H9 (cell line): ENCODE measurements at regions not wholly inside any gene's neighbourhood (a gene's known extent, or its start where the extent isn't known, plus 50 kb on each side); places are given as distances from the start of the nearest gene placed in this dataset.

Experiments
- DNase-seq: peaks from one replicate; pipeline ENCODE4 v3.0.0-alpha.2; 2017
- H2AFZ ChIP-seq: one replicate; pipeline ENCODE4 v1.6.1; 2013; ENCODE audit warnings: mild to moderate bottlenecking, low read length, control low read depth, moderate library complexity
- H2AK5ac ChIP-seq: 2 replicates; pipeline ENCODE4 v1.6.1; 2013; ENCODE audit warnings: low read length, control low read depth, mixed read lengths; ENCODE audit not compliant: insufficient read length
- H2BK120ac ChIP-seq: one replicate; pipeline ENCODE4 v1.6.1; 2013; ENCODE audit warnings: low read depth, mild to moderate bottlenecking, low read length, control low read depth, inconsistent platforms; ENCODE audit not compliant: poor library complexity, severe bottlenecking
- H2BK12ac ChIP-seq: 2 replicates; pipeline ENCODE4 v1.6.1; 2013; ENCODE audit warnings: low read length, control low read depth, mixed read lengths, low read depth; ENCODE audit not compliant: insufficient read length
- H2BK15ac ChIP-seq: 2 replicates; pipeline ENCODE4 v1.6.1; 2013; ENCODE audit warnings: low read depth, low read length, control low read depth
- H2BK20ac ChIP-seq: one replicate; pipeline ENCODE4 v1.6.1; 2013; ENCODE audit warnings: low read depth, mild to moderate bottlenecking, low read length, control low read depth, inconsistent platforms; ENCODE audit not compliant: poor library complexity, severe bottlenecking
- H2BK5ac ChIP-seq: 2 replicates; pipeline ENCODE4 v1.6.1; 2013; ENCODE audit warnings: low read length, control low read depth, mixed read lengths; ENCODE audit not compliant: insufficient read length
- H3K14ac ChIP-seq: 2 replicates; pipeline ENCODE4 v1.6.1; 2013; ENCODE audit warnings: low read length, control low read depth; ENCODE audit not compliant: insufficient read depth
- H3K18ac ChIP-seq: 2 replicates; pipeline ENCODE4 v1.6.1; 2013; ENCODE audit warnings: low read depth, mild to moderate bottlenecking, mixed read lengths, low read length, control low read depth; ENCODE audit not compliant: insufficient read length
- H3K23ac ChIP-seq: 2 replicates; pipeline ENCODE4 v1.6.1; 2013; ENCODE audit warnings: low read length, control low read depth, mixed read lengths, low read depth; ENCODE audit not compliant: insufficient read length
- H3K23me2 ChIP-seq: 2 replicates; pipeline ENCODE4 v1.6.1; 2013; ENCODE audit warnings: low read depth, mild to moderate bottlenecking, mixed read lengths, low read length, control low read depth; ENCODE audit not compliant: insufficient read length, poor library complexity, severe bottlenecking
- H3K27ac ChIP-seq: 2 replicates; pipeline ENCODE4 v1.5.1; 2013; ENCODE audit warnings: low read length, control low read depth, mixed read lengths, low read depth; ENCODE audit not compliant: insufficient read length
- H3K27me3 ChIP-seq: 2 replicates; pipeline ENCODE4 v1.6.1; 2013; ENCODE audit warnings: low read length, control low read depth, inconsistent platforms; ENCODE audit not compliant: insufficient read depth
- H3K4ac ChIP-seq: 2 replicates; pipeline ENCODE4 v1.6.1; 2013; ENCODE audit warnings: low read depth, mild to moderate bottlenecking, control low read depth, inconsistent platforms, low read length, moderate library complexity
- H3K4me1 ChIP-seq: 2 replicates; pipeline ENCODE4 v1.6.1; 2013; ENCODE audit warnings: low read length, control low read depth, inconsistent platforms; ENCODE audit not compliant: insufficient read depth
- H3K4me2 ChIP-seq: 2 replicates; pipeline ENCODE4 v1.6.1; 2013; ENCODE audit warnings: low read length, control low read depth, mixed read lengths; ENCODE audit not compliant: insufficient read length, insufficient read depth
- H3K56ac ChIP-seq: 2 replicates; pipeline ENCODE4 v1.6.1; 2013; ENCODE audit warnings: low read depth, mild to moderate bottlenecking, mixed read lengths, low read length, control low read depth; ENCODE audit not compliant: insufficient read length
- H3K79me1 ChIP-seq: 2 replicates; pipeline ENCODE4 v1.6.1; 2013; ENCODE audit warnings: low read depth, mild to moderate bottlenecking, moderate library complexity, low read length, control low read depth, inconsistent platforms; ENCODE audit not compliant: insufficient read depth, poor library complexity, severe bottlenecking
- H3K79me2 ChIP-seq: 2 replicates; pipeline ENCODE4 v1.6.1; 2013; ENCODE audit warnings: low read length, control low read depth, inconsistent platforms; ENCODE audit not compliant: insufficient read depth
- H3K9ac ChIP-seq: 2 replicates; pipeline ENCODE4 v1.6.1; 2013; ENCODE audit warnings: low read length, control low read depth, mixed read lengths; ENCODE audit not compliant: insufficient read length; ENCODE audit errors: extremely low read depth
- H3K9me3 ChIP-seq: one replicate; pipeline ENCODE4 v1.6.1; 2013; ENCODE audit warnings: low read depth, low read length, inconsistent platforms; ENCODE audit not compliant: control insufficient read depth
- H3T11ph ChIP-seq: one replicate; pipeline ENCODE4 v1.6.1; 2013; ENCODE audit warnings: mild to moderate bottlenecking, low read length, control low read depth, inconsistent platforms
- H4K20me1 ChIP-seq: one replicate; pipeline ENCODE4 v1.6.1; 2013; ENCODE audit not compliant: control insufficient read depth, insufficient read length, insufficient read depth
- H4K5ac ChIP-seq: 2 replicates; pipeline ENCODE4 v1.6.1; 2013; ENCODE audit warnings: low read depth, mild to moderate bottlenecking, mixed read lengths, low read length, control low read depth; ENCODE audit not compliant: insufficient read length
- H4K8ac ChIP-seq: replicated peaks from 2 replicates; pipeline ENCODE4 v1.6.1; 2013; ENCODE audit warnings: low read length, control low read depth, mixed read lengths, low read depth; ENCODE audit not compliant: insufficient read length
- H4K91ac ChIP-seq: 2 replicates; pipeline ENCODE4 v1.6.1; 2013; ENCODE audit warnings: low read depth, mild to moderate bottlenecking, moderate library complexity, mixed read lengths, low read length, control low read depth; ENCODE audit not compliant: insufficient read length
- H3K27ac Mint-ChIP-seq, 3 experiments: 2 replicates in 2 of 3; 3 replicates in 1 of 3; pipeline ENCODE4 v1.8.0; 2020 to 2021; ENCODE audit warnings: mixed read lengths in 3 of 3, mild to moderate bottlenecking in 1 of 3, moderate library complexity in 1 of 3
- H3K27me3 Mint-ChIP-seq: 2 replicates; pipeline ENCODE4 v1.8.0; 2021; ENCODE audit warnings: low read depth, mild to moderate bottlenecking, moderate library complexity, mixed read lengths
- H3K36me3 Mint-ChIP-seq, 3 experiments: 2 replicates in 2 of 3; 3 replicates in 1 of 3; pipeline ENCODE4 v1.8.0; 2020 to 2021; ENCODE audit warnings: low read depth in 3 of 3, mixed read lengths in 3 of 3; ENCODE audit not compliant: insufficient read depth in 1 of 3
- H3K4me1 Mint-ChIP-seq, 2 experiments: 2 replicates each; pipeline ENCODE4 v1.8.0; 2020; ENCODE audit warnings: mixed read lengths in 2 of 2
- H3K4me3 Mint-ChIP-seq, 2 experiments: 2 replicates in 1 of 2; 3 replicates in 1 of 2; pipeline ENCODE4 v1.8.0; 2020 to 2021; ENCODE audit warnings: mild to moderate bottlenecking in 2 of 2, mixed read lengths in 2 of 2, moderate library complexity in 1 of 2
- H3K9me3 Mint-ChIP-seq, 2 experiments: 2 replicates in 1 of 2; 3 replicates in 1 of 2; pipeline ENCODE4 v1.8.0; 2020; ENCODE audit warnings: mild to moderate bottlenecking in 2 of 2, mixed read lengths in 2 of 2, moderate library complexity in 1 of 2
- CTCF ChIP-seq: fragments of 200-600 bp; sonication (generic); conservative IDR thresholded peaks from 3 replicates; pipeline ENCODE4 v1.8.0; 2021; ENCODE audit warnings: antibody characterized with exemption, mild to moderate bottlenecking
- WGBS: extraction: QIAGEN DNeasy Blood & Tissue Kit; methylation state at CpG from one replicate; pipeline ENCODE4 v1.1.7; 2013; ENCODE audit warnings: missing lambda C conversion rate, low lambda C conversion rate, mixed read lengths; ENCODE audit not compliant: insufficient read length; ENCODE audit errors: extremely low coverage; 5-methylcytosine and 5-hydroxymethylcytosine counted together

- Histone ChIP-seq H3K18ac (no peak overlapping the region), H3K79me1 (no peaks in the 10 kb centered on the region), H2BK12ac (no peak overlapping the region), H3K4me1 (no peaks in the 10 kb centered on the region; the same call in 1 of the 2 replicates), H2BK20ac (no peak overlapping the region), H3K14ac (no peak overlapping the region), H3K4me2 (no peak overlapping the region), H3K27ac (no peak overlapping the region), H3T11ph (no peak overlapping the region), H3K9me3 (no peaks in the 10 kb centered on the region), H3K23me2 (no peaks in the 10 kb centered on the region), H3K79me2 (no peaks in the 10 kb centered on the region), H2BK5ac (no peak overlapping the region), H3K9ac (no peak overlapping the region), H3K27me3 (no peaks in the 10 kb centered on the region), H4K5ac (no peak overlapping the region), H4K91ac (no peak overlapping the region), H2AK5ac (no peak overlapping the region), H2AFZ (no peak overlapping the region), H4K8ac (no peak overlapping the region), H3K56ac (no peak overlapping the region), H2BK15ac (no peak overlapping the region), H4K20me1 (no peaks in the 10 kb centered on the region), H2BK120ac (no peak overlapping the region), H3K23ac (no peak overlapping the region), H3K4ac (no peak overlapping the region)
- no CpG with 5 or more reads among the region's 4 CpGs for WGBS
- peaks cover 0 to 2% (median 0%) of the 10 kb centered on the region in 3 experiments; a peak in 2 of 7 replicates for H3K36me3 Mint-ChIP-seq
- no peaks in the 10 kb centered on the region for H3K27me3 Mint-ChIP-seq
- no peak overlapping the region for H3K4me3 Mint-ChIP-seq
- peaks cover 17 to 26% of the 10 kb centered on the region in 2 experiments for H3K4me1 Mint-ChIP-seq
- TF ChIP-seq CTCF = no peak
- peaks cover 0 to 2% of the 10 kb centered on the region in 2 experiments; a peak in 2 of 5 replicates for H3K9me3 Mint-ChIP-seq
- 0 out of 7 replicates have a peak overlapping the region, but pooled peaks of 1 of the 3 experiments have one; percentile 29 for H3K27ac Mint-ChIP-seq
- no peak for DNase-seq
Observed at GRCh38 chr3:4063916-4064574, 239.1 kb upstream of the SETMAR start.
